ENCODE measurements at regions not wholly inside any gene's neighbourhood (a gene's known extent, or its start where the extent isn't known, plus 50 kb on each side); places are given as distances from the start of the nearest gene placed in this dataset.

- TF ChIP-seq EP300 (conservative IDR thresholded peaks at IDR 0.05; ENCODE audit: poor library complexity, severe bottlenecking) (no peak), CTCF (IDR thresholded peaks at IDR 0.05; ENCODE audit: poor library complexity, severe bottlenecking) (no peak), POLR2AphosphoS5 (IDR thresholded peaks at IDR 0.05) (no peak), RAD21 (conservative IDR thresholded peaks at IDR 0.05) (no peak), REST (IDR thresholded peaks at IDR 0.05; ENCODE audit: borderline replicate concordance) (no peak), EZH2 (IDR thresholded peaks at IDR 0.05; ENCODE audit: borderline replicate concordance, insufficient read depth, low read length, poor library complexity, severe bottlenecking) (no peak), TAF1 (IDR thresholded peaks at IDR 0.05; ENCODE audit: low read depth) (no peak), MXI1 (conservative IDR thresholded peaks at IDR 0.05; ENCODE audit: poor library complexity, severe bottlenecking) (no peak)
Observed at GRCh38 chr3:194022052-194022451, 113.9 kb upstream of the HES1 start.

Measured in neural cell (in vitro differentiated cells).